ENCODE measurements at regions not wholly inside any gene's neighbourhood (a gene's known extent, or its start where the extent isn't known, plus 50 kb on each side); places are given as distances from the start of the nearest gene placed in this dataset.

GRCh38 chr10:46224414-46224682 is 62.4 kb upstream of the ANTXRL start:
- TF ChIP-seq, protein P1, sequence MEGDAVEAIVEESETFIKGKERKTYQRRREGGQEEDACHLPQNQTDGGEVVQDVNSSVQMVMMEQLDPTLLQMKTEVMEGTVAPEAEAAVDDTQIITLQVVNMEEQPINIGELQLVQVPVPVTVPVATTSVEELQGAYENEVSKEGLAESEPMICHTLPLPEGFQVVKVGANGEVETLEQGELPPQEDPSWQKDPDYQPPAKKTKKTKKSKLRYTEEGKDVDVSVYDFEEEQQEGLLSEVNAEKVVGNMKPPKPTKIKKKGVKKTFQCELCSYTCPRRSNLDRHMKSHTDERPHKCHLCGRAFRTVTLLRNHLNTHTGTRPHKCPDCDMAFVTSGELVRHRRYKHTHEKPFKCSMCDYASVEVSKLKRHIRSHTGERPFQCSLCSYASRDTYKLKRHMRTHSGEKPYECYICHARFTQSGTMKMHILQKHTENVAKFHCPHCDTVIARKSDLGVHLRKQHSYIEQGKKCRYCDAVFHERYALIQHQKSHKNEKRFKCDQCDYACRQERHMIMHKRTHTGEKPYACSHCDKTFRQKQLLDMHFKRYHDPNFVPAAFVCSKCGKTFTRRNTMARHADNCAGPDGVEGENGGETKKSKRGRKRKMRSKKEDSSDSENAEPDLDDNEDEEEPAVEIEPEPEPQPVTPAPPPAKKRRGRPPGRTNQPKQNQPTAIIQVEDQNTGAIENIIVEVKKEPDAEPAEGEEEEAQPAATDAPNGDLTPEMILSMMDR (tag by site-specific recombination; IDR thresholded peaks at IDR 0.05), result no peak
- TF ChIP-seq ZNF121 (tag by site-specific recombination; IDR thresholded peaks at IDR 0.05) (no peak), ZNF416 (tag by site-specific recombination; IDR thresholded peaks at IDR 0.05) (no peak), REPIN1 (tag by site-specific recombination; IDR thresholded peaks at IDR 0.05; ENCODE audit: low read depth) (no peak), ZNF274 (IDR thresholded peaks at IDR 0.05; ENCODE audit: low read length) (no peak), ZNF274 (tag by site-specific recombination; IDR thresholded peaks at IDR 0.05; ENCODE audit: borderline replicate concordance) (no peak), ZNF211 (tag by site-specific recombination; IDR thresholded peaks at IDR 0.05; ENCODE audit: low read depth) (no peak)

Measured in HEK293 (cell line).